HEK293 (cell line): ENCODE measurements at regions not wholly inside any gene's neighbourhood (a gene's known extent, or its start where the extent isn't known, plus 50 kb on each side); places are given as distances from the start of the nearest gene placed in this dataset.

Experiments
- FEZF1 ChIP-seq: fragments of 450-650 bp; formaldehyde crosslinking; IDR thresholded peaks from 2 replicates; pipeline ENCODE4 v1.5.1; 2016; ENCODE audit warnings: missing biosample characterization, missing genetic modification characterization
- GFI1B ChIP-seq: fragments of 450-650 bp; formaldehyde crosslinking; IDR thresholded peaks from 2 replicates; pipeline ENCODE4 v1.5.1; 2016; ENCODE audit warnings: missing biosample characterization, missing genetic modification characterization
- KLF9 ChIP-seq: fragments of 450-650 bp; formaldehyde crosslinking; IDR thresholded peaks from 2 replicates; pipeline ENCODE4 v1.5.1; 2016; ENCODE audit warnings: missing biosample characterization, missing genetic modification characterization, low read depth
- MEIS1 ChIP-seq: sonication (generic); formaldehyde crosslinking; IDR thresholded peaks from 2 replicates; pipeline ENCODE4 v1.8.1; 2022; ENCODE audit warnings: missing genetic modification reagents, mild to moderate bottlenecking, borderline replicate concordance
- ZBTB17 ChIP-seq: fragments of 450-650 bp; formaldehyde crosslinking; IDR thresholded peaks from 2 replicates; pipeline ENCODE4 v1.5.1; 2016; ENCODE audit warnings: missing biosample characterization, missing genetic modification characterization
- ZBTB7A ChIP-seq: fragments of 450-650 bp; formaldehyde crosslinking; IDR thresholded peaks from 2 replicates; pipeline ENCODE4 v1.5.1; 2016; ENCODE audit warnings: low read depth, missing biosample characterization, missing genetic modification characterization
- ZFHX2 ChIP-seq: fragments of 450-650 bp; formaldehyde crosslinking; conservative IDR thresholded peaks from 2 replicates; pipeline ENCODE4 v1.5.1; 2016; ENCODE audit warnings: missing biosample characterization, missing genetic modification characterization
- ZNF114 ChIP-seq: fragments of 450-650 bp; formaldehyde crosslinking; IDR thresholded peaks from 2 replicates; pipeline ENCODE4 v1.5.0; 2017; ENCODE audit warnings: missing biosample characterization, missing genetic modification characterization
- ZNF202 ChIP-seq: fragments of 450-650 bp; formaldehyde crosslinking; IDR thresholded peaks from 2 replicates; pipeline ENCODE4 v1.5.1; 2016; ENCODE audit warnings: missing biosample characterization, missing genetic modification characterization, borderline replicate concordance
- ZNF221 ChIP-seq: fragments of 450-650 bp; formaldehyde crosslinking; IDR thresholded peaks from 2 replicates; pipeline ENCODE4 v1.5.1; 2017; ENCODE audit warnings: missing biosample characterization, missing genetic modification characterization, borderline replicate concordance
- ZNF324 ChIP-seq: fragments of 450-650 bp; formaldehyde crosslinking; IDR thresholded peaks from 2 replicates; pipeline ENCODE4 v1.5.1; 2016; ENCODE audit warnings: missing biosample characterization, missing genetic modification characterization
- ZNF341 ChIP-seq: fragments of 450-650 bp; formaldehyde crosslinking; IDR thresholded peaks from 2 replicates; pipeline ENCODE4; 2016; ENCODE audit warnings: low read depth, missing biosample characterization, missing genetic modification characterization
- ZNF350 ChIP-seq: fragments of 450-650 bp; formaldehyde crosslinking; IDR thresholded peaks from 2 replicates; pipeline ENCODE4 v1.5.0; 2017; ENCODE audit warnings: missing biosample characterization, mild to moderate bottlenecking, missing genetic modification characterization
- ZNF354C ChIP-seq: fragments of 450-650 bp; formaldehyde crosslinking; IDR thresholded peaks from 2 replicates; pipeline ENCODE4 v1.5.1; 2016; ENCODE audit warnings: missing biosample characterization, missing genetic modification characterization, low read depth, borderline replicate concordance
- ZNF37A ChIP-seq: fragments of 450-650 bp; IDR thresholded peaks from 2 replicates; pipeline ENCODE4 v1.5.1; 2018; ENCODE audit warnings: missing biosample characterization, missing genetic modification characterization
- ZNF473 ChIP-seq: fragments of 450-650 bp; formaldehyde crosslinking; IDR thresholded peaks from 2 replicates; pipeline ENCODE4 v1.5.1; 2017; ENCODE audit warnings: missing biosample characterization, missing genetic modification characterization
- ZNF561 ChIP-seq: fragments of 450-650 bp; IDR thresholded peaks from 2 replicates; pipeline ENCODE4 v1.5.1; 2018; ENCODE audit warnings: missing biosample characterization, missing genetic modification characterization, borderline replicate concordance
- ZNF658 ChIP-seq: fragments of 450-650 bp; formaldehyde crosslinking; IDR thresholded peaks from 2 replicates; pipeline ENCODE4; 2016; ENCODE audit warnings: missing biosample characterization, missing genetic modification characterization
- ZNF707 ChIP-seq: fragments of 450-650 bp; formaldehyde crosslinking; IDR thresholded peaks from 2 replicates; pipeline ENCODE4 v1.5.1; 2016; ENCODE audit warnings: missing biosample characterization, missing genetic modification characterization
- ZSCAN16 ChIP-seq: fragments of 450-650 bp; formaldehyde crosslinking; IDR thresholded peaks from 2 replicates; pipeline ENCODE4 v1.5.1; 2016; ENCODE audit warnings: missing biosample characterization, missing genetic modification characterization
- TF ChIP-seq, protein P1 (sequence below): fragments of 450-650 bp; formaldehyde crosslinking; IDR thresholded peaks from 2 replicates; pipeline ENCODE4 v1.5.1; 2016; ENCODE audit warnings: missing biosample characterization, missing genetic modification characterization
- TF ChIP-seq, protein P2 (sequence below): fragments of 450-650 bp; formaldehyde crosslinking; IDR thresholded peaks from 2 replicates; pipeline ENCODE4 v1.5.1; 2017; ENCODE audit warnings: missing biosample characterization, missing genetic modification characterization
- TF ChIP-seq, protein P3 (sequence below): fragments of 450-650 bp; formaldehyde crosslinking; IDR thresholded peaks from 2 replicates; pipeline ENCODE4 v1.5.1; 2016; ENCODE audit warnings: missing biosample characterization, missing genetic modification characterization
- TF ChIP-seq, protein P4 (sequence below): fragments of 450-650 bp; formaldehyde crosslinking; conservative IDR thresholded peaks from 2 replicates; pipeline ENCODE4 v1.5.1; 2016; ENCODE audit warnings: low read depth, missing biosample characterization, missing genetic modification characterization
- TF ChIP-seq, protein P5 (sequence below): fragments of 450-650 bp; formaldehyde crosslinking; IDR thresholded peaks from 2 replicates; pipeline ENCODE4 v1.5.1; 2016; ENCODE audit warnings: missing biosample characterization, missing genetic modification characterization
- TF ChIP-seq, protein P6 (sequence below): fragments of 450-650 bp; formaldehyde crosslinking; IDR thresholded peaks from 2 replicates; pipeline ENCODE4 v1.5.0; 2017; ENCODE audit warnings: missing biosample characterization, missing genetic modification characterization, borderline replicate concordance

DNA sequence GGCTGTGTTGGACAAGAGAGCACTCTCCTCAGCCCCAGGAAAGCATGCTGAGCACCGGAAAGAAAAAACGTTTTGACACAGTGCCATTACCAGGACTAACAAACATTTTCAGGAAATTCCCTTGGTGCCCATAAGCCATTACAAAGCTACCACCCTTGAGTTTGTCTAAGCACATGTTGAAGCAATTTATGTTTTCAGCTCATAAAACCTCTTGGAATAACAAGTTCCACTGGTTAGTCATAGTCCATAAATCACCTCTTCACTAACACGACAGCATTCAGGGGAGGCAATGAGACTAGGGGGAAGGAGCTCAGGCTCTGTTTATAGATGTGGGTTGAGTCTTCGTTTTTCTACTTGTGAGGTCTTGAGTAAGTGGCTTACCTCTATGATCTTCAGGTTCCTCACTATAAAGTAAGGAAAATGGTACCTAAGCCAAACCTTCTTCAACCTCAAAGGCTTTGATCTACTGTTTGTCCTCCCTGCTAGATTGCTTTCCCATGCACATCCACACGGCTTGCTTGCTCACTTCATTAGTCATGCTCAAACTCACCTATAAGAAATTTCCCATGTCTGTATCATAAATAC, 65.4 kb downstream of the DRD1 start (continued):
- TF ChIP-seq, protein P1, sequence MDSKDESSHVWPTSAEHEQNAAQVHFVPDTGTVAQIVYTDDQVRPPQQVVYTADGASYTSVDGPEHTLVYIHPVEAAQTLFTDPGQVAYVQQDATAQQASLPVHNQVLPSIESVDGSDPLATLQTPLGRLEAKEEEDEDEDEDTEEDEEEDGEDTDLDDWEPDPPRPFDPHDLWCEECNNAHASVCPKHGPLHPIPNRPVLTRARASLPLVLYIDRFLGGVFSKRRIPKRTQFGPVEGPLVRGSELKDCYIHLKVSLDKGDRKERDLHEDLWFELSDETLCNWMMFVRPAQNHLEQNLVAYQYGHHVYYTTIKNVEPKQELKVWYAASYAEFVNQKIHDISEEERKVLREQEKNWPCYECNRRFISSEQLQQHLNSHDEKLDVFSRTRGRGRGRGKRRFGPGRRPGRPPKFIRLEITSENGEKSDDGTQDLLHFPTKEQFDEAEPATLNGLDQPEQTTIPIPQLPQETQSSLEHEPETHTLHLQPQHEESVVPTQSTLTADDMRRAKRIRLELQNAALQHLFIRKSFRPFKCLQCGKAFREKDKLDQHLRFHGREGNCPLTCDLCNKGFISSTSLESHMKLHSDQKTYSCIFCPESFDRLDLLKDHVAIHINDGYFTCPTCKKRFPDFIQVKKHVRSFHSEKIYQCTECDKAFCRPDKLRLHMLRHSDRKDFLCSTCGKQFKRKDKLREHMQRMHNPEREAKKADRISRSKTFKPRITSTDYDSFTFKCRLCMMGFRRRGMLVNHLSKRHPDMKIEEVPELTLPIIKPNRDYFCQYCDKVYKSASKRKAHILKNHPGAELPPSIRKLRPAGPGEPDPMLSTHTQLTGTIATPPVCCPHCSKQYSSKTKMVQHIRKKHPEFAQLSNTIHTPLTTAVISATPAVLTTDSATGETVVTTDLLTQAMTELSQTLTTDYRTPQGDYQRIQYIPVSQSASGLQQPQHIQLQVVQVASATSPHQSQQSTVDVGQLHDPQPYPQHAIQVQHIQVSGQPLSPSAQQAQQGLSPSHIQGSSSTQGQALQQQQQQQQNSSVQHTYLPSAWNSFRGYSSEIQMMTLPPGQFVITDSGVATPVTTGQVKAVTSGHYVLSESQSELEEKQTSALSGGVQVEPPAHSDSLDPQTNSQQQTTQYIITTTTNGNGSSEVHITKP = peak; percentile 96
- TF ChIP-seq ZNF37A (tag by site-specific recombination) = peak; percentile 52; the same call in 1 of the 2 replicates
- peak; percentile 97 for TF ChIP-seq ZBTB17 (tag by site-specific recombination)
- TF ChIP-seq, protein P2, sequence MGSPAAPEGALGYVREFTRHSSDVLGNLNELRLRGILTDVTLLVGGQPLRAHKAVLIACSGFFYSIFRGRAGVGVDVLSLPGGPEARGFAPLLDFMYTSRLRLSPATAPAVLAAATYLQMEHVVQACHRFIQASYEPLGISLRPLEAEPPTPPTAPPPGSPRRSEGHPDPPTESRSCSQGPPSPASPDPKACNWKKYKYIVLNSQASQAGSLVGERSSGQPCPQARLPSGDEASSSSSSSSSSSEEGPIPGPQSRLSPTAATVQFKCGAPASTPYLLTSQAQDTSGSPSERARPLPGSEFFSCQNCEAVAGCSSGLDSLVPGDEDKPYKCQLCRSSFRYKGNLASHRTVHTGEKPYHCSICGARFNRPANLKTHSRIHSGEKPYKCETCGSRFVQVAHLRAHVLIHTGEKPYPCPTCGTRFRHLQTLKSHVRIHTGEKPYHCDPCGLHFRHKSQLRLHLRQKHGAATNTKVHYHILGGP (tag by site-specific recombination) = peak; percentile 97
- TF ChIP-seq ZNF324 (tag by site-specific recombination) = peak; percentile 99
- TF ChIP-seq ZNF350 = no peak
- TF ChIP-seq ZFHX2 (tag by site-specific recombination) = peak; percentile 45; the same call in 1 of the 2 replicates
- TF ChIP-seq KLF9 (tag by site-specific recombination) = peak; percentile 61; the same call in 1 of the 2 replicates
- TF ChIP-seq ZNF221 = peak; percentile 93; the same call in 1 of the 2 replicates
- TF ChIP-seq ZNF561 (tag by site-specific recombination) = peak; percentile 99
- TF ChIP-seq ZBTB7A = peak; percentile 28; the same call in 1 of the 2 replicates
- TF ChIP-seq ZNF658 (tag by site-specific recombination) = no peak
- TF ChIP-seq ZNF473 (tag by site-specific recombination) = no peak; the same call in 1 of the 2 replicates
- TF ChIP-seq ZNF202 (tag by site-specific recombination) = no peak; the same call in 1 of the 2 replicates
- TF ChIP-seq ZSCAN16 (tag by site-specific recombination) = peak; percentile 96
- peak; percentile 96 for TF ChIP-seq GFI1B (tag by site-specific recombination)
- TF ChIP-seq MEIS1 (CRISPR knock-in tag) = peak; percentile 100
- no peak; the same call in 1 of the 2 replicates for TF ChIP-seq ZNF354C (tag by site-specific recombination)
- TF ChIP-seq ZNF707 (tag by site-specific recombination) = no peak
- TF ChIP-seq, protein P3, sequence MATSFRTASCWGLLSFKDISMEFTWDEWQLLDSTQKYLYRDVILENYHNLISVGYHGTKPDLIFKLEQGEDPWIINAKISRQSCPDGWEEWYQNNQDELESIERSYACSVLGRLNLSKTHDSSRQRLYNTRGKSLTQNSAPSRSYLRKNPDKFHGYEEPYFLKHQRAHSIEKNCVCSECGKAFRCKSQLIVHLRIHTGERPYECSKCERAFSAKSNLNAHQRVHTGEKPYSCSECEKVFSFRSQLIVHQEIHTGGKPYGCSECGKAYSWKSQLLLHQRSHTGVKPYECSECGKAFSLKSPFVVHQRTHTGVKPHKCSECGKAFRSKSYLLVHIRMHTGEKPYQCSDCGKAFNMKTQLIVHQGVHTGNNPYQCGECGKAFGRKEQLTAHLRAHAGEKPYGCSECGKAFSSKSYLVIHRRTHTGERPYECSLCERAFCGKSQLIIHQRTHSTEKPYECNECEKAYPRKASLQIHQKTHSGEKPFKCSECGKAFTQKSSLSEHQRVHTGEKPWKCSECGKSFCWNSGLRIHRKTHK = no peak
- peak; percentile 100 for TF ChIP-seq FEZF1 (tag by site-specific recombination)
- TF ChIP-seq ZNF114 (tag by site-specific recombination) = no peak
- TF ChIP-seq, protein P4, sequence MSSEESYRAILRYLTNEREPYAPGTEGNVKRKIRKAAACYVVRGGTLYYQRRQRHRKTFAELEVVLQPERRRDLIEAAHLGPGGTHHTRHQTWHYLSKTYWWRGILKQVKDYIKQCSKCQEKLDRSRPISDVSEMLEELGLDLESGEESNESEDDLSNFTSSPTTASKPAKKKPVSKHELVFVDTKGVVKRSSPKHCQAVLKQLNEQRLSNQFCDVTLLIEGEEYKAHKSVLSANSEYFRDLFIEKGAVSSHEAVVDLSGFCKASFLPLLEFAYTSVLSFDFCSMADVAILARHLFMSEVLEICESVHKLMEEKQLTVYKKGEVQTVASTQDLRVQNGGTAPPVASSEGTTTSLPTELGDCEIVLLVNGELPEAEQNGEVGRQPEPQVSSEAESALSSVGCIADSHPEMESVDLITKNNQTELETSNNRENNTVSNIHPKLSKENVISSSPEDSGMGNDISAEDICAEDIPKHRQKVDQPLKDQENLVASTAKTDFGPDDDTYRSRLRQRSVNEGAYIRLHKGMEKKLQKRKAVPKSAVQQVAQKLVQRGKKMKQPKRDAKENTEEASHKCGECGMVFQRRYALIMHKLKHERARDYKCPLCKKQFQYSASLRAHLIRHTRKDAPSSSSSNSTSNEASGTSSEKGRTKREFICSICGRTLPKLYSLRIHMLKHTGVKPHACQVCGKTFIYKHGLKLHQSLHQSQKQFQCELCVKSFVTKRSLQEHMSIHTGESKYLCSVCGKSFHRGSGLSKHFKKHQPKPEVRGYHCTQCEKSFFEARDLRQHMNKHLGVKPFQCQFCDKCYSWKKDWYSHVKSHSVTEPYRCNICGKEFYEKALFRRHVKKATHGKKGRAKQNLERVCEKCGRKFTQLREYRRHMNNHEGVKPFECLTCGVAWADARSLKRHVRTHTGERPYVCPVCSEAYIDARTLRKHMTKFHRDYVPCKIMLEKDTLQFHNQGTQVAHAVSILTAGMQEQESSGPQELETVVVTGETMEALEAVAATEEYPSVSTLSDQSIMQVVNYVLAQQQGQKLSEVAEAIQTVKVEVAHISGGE (tag by site-specific recombination) = no peak
- TF ChIP-seq, protein P5, sequence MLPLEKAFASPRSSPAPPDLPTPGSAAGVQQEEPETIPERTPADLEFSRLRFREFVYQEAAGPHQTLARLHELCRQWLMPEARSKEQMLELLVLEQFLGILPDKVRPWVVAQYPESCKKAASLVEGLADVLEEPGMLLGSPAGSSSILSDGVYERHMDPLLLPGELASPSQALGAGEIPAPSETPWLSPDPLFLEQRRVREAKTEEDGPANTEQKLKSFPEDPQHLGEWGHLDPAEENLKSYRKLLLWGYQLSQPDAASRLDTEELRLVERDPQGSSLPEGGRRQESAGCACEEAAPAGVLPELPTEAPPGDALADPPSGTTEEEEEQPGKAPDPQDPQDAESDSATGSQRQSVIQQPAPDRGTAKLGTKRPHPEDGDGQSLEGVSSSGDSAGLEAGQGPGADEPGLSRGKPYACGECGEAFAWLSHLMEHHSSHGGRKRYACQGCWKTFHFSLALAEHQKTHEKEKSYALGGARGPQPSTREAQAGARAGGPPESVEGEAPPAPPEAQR (tag by site-specific recombination) = peak; percentile 96
- peak; percentile 82 for TF ChIP-seq ZNF341 (tag by site-specific recombination)
- TF ChIP-seq, protein P6, sequence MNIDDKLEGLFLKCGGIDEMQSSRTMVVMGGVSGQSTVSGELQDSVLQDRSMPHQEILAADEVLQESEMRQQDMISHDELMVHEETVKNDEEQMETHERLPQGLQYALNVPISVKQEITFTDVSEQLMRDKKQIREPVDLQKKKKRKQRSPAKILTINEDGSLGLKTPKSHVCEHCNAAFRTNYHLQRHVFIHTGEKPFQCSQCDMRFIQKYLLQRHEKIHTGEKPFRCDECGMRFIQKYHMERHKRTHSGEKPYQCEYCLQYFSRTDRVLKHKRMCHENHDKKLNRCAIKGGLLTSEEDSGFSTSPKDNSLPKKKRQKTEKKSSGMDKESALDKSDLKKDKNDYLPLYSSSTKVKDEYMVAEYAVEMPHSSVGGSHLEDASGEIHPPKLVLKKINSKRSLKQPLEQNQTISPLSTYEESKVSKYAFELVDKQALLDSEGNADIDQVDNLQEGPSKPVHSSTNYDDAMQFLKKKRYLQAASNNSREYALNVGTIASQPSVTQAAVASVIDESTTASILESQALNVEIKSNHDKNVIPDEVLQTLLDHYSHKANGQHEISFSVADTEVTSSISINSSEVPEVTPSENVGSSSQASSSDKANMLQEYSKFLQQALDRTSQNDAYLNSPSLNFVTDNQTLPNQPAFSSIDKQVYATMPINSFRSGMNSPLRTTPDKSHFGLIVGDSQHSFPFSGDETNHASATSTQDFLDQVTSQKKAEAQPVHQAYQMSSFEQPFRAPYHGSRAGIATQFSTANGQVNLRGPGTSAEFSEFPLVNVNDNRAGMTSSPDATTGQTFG = peak; percentile 92; the same call in 1 of the 2 replicates
